H9 (cell line): ENCODE measurements at regions not wholly inside any gene's neighbourhood (a gene's known extent, or its start where the extent isn't known, plus 50 kb on each side); places are given as distances from the start of the nearest gene placed in this dataset.

Source experiments
- DNase-seq: peaks from one replicate; pipeline ENCODE4 v3.0.0-alpha.2; 2017
- H2AFZ ChIP-seq: one replicate; pipeline ENCODE4 v1.6.1; 2013; ENCODE audit warnings: mild to moderate bottlenecking, low read length, control low read depth, moderate library complexity
- H2AK5ac ChIP-seq: 2 replicates; pipeline ENCODE4 v1.6.1; 2013; ENCODE audit warnings: low read length, control low read depth, mixed read lengths; ENCODE audit not compliant: insufficient read length
- H2BK120ac ChIP-seq: one replicate; pipeline ENCODE4 v1.6.1; 2013; ENCODE audit warnings: low read depth, mild to moderate bottlenecking, low read length, control low read depth, inconsistent platforms; ENCODE audit not compliant: poor library complexity, severe bottlenecking
- H2BK12ac ChIP-seq: 2 replicates; pipeline ENCODE4 v1.6.1; 2013; ENCODE audit warnings: low read length, control low read depth, mixed read lengths, low read depth; ENCODE audit not compliant: insufficient read length
- H2BK15ac ChIP-seq: 2 replicates; pipeline ENCODE4 v1.6.1; 2013; ENCODE audit warnings: low read depth, low read length, control low read depth
- H2BK20ac ChIP-seq: one replicate; pipeline ENCODE4 v1.6.1; 2013; ENCODE audit warnings: low read depth, mild to moderate bottlenecking, low read length, control low read depth, inconsistent platforms; ENCODE audit not compliant: poor library complexity, severe bottlenecking
- H2BK5ac ChIP-seq: 2 replicates; pipeline ENCODE4 v1.6.1; 2013; ENCODE audit warnings: low read length, control low read depth, mixed read lengths; ENCODE audit not compliant: insufficient read length
- H3K14ac ChIP-seq: 2 replicates; pipeline ENCODE4 v1.6.1; 2013; ENCODE audit warnings: low read length, control low read depth; ENCODE audit not compliant: insufficient read depth
- H3K18ac ChIP-seq: 2 replicates; pipeline ENCODE4 v1.6.1; 2013; ENCODE audit warnings: low read depth, mild to moderate bottlenecking, mixed read lengths, low read length, control low read depth; ENCODE audit not compliant: insufficient read length
- H3K23ac ChIP-seq: 2 replicates; pipeline ENCODE4 v1.6.1; 2013; ENCODE audit warnings: low read length, control low read depth, mixed read lengths, low read depth; ENCODE audit not compliant: insufficient read length
- H3K23me2 ChIP-seq: 2 replicates; pipeline ENCODE4 v1.6.1; 2013; ENCODE audit warnings: low read depth, mild to moderate bottlenecking, mixed read lengths, low read length, control low read depth; ENCODE audit not compliant: insufficient read length, poor library complexity, severe bottlenecking
- H3K27ac ChIP-seq: 2 replicates; pipeline ENCODE4 v1.5.1; 2013; ENCODE audit warnings: low read length, control low read depth, mixed read lengths, low read depth; ENCODE audit not compliant: insufficient read length
- H3K27me3 ChIP-seq: 2 replicates; pipeline ENCODE4 v1.6.1; 2013; ENCODE audit warnings: low read length, control low read depth, inconsistent platforms; ENCODE audit not compliant: insufficient read depth
- H3K4ac ChIP-seq: 2 replicates; pipeline ENCODE4 v1.6.1; 2013; ENCODE audit warnings: low read depth, mild to moderate bottlenecking, control low read depth, inconsistent platforms, low read length, moderate library complexity
- H3K4me1 ChIP-seq: 2 replicates; pipeline ENCODE4 v1.6.1; 2013; ENCODE audit warnings: low read length, control low read depth, inconsistent platforms; ENCODE audit not compliant: insufficient read depth
- H3K4me2 ChIP-seq: 2 replicates; pipeline ENCODE4 v1.6.1; 2013; ENCODE audit warnings: low read length, control low read depth, mixed read lengths; ENCODE audit not compliant: insufficient read length, insufficient read depth
- H3K56ac ChIP-seq: 2 replicates; pipeline ENCODE4 v1.6.1; 2013; ENCODE audit warnings: low read depth, mild to moderate bottlenecking, mixed read lengths, low read length, control low read depth; ENCODE audit not compliant: insufficient read length
- H3K79me1 ChIP-seq: 2 replicates; pipeline ENCODE4 v1.6.1; 2013; ENCODE audit warnings: low read depth, mild to moderate bottlenecking, moderate library complexity, low read length, control low read depth, inconsistent platforms; ENCODE audit not compliant: insufficient read depth, poor library complexity, severe bottlenecking
- H3K79me2 ChIP-seq: 2 replicates; pipeline ENCODE4 v1.6.1; 2013; ENCODE audit warnings: low read length, control low read depth, inconsistent platforms; ENCODE audit not compliant: insufficient read depth
- H3K9ac ChIP-seq: 2 replicates; pipeline ENCODE4 v1.6.1; 2013; ENCODE audit warnings: low read length, control low read depth, mixed read lengths; ENCODE audit not compliant: insufficient read length; ENCODE audit errors: extremely low read depth
- H3K9me3 ChIP-seq: one replicate; pipeline ENCODE4 v1.6.1; 2013; ENCODE audit warnings: low read depth, low read length, inconsistent platforms; ENCODE audit not compliant: control insufficient read depth
- H3T11ph ChIP-seq: one replicate; pipeline ENCODE4 v1.6.1; 2013; ENCODE audit warnings: mild to moderate bottlenecking, low read length, control low read depth, inconsistent platforms
- H4K20me1 ChIP-seq: one replicate; pipeline ENCODE4 v1.6.1; 2013; ENCODE audit not compliant: control insufficient read depth, insufficient read length, insufficient read depth
- H4K5ac ChIP-seq: 2 replicates; pipeline ENCODE4 v1.6.1; 2013; ENCODE audit warnings: low read depth, mild to moderate bottlenecking, mixed read lengths, low read length, control low read depth; ENCODE audit not compliant: insufficient read length
- H4K8ac ChIP-seq: replicated peaks from 2 replicates; pipeline ENCODE4 v1.6.1; 2013; ENCODE audit warnings: low read length, control low read depth, mixed read lengths, low read depth; ENCODE audit not compliant: insufficient read length
- H4K91ac ChIP-seq: 2 replicates; pipeline ENCODE4 v1.6.1; 2013; ENCODE audit warnings: low read depth, mild to moderate bottlenecking, moderate library complexity, mixed read lengths, low read length, control low read depth; ENCODE audit not compliant: insufficient read length
- H3K27ac Mint-ChIP-seq, 3 experiments: 2 replicates in 2 of 3; 3 replicates in 1 of 3; pipeline ENCODE4 v1.8.0; 2020 to 2021; ENCODE audit warnings: mixed read lengths in 3 of 3, mild to moderate bottlenecking in 1 of 3, moderate library complexity in 1 of 3
- H3K27me3 Mint-ChIP-seq: 2 replicates; pipeline ENCODE4 v1.8.0; 2021; ENCODE audit warnings: low read depth, mild to moderate bottlenecking, moderate library complexity, mixed read lengths
- H3K36me3 Mint-ChIP-seq, 3 experiments: 2 replicates in 2 of 3; 3 replicates in 1 of 3; pipeline ENCODE4 v1.8.0; 2020 to 2021; ENCODE audit warnings: low read depth in 3 of 3, mixed read lengths in 3 of 3; ENCODE audit not compliant: insufficient read depth in 1 of 3
- H3K4me1 Mint-ChIP-seq, 2 experiments: 2 replicates each; pipeline ENCODE4 v1.8.0; 2020; ENCODE audit warnings: mixed read lengths in 2 of 2
- H3K4me3 Mint-ChIP-seq, 2 experiments: 2 replicates in 1 of 2; 3 replicates in 1 of 2; pipeline ENCODE4 v1.8.0; 2020 to 2021; ENCODE audit warnings: mild to moderate bottlenecking in 2 of 2, mixed read lengths in 2 of 2, moderate library complexity in 1 of 2
- H3K9me3 Mint-ChIP-seq, 2 experiments: 2 replicates in 1 of 2; 3 replicates in 1 of 2; pipeline ENCODE4 v1.8.0; 2020; ENCODE audit warnings: mild to moderate bottlenecking in 2 of 2, mixed read lengths in 2 of 2, moderate library complexity in 1 of 2
- WGBS: extraction: QIAGEN DNeasy Blood & Tissue Kit; methylation state at CpG from one replicate; pipeline ENCODE4 v1.1.7; 2013; ENCODE audit warnings: missing lambda C conversion rate, low lambda C conversion rate, mixed read lengths; ENCODE audit not compliant: insufficient read length; ENCODE audit errors: extremely low coverage; 5-methylcytosine and 5-hydroxymethylcytosine counted together
- TF ChIP-seq, protein P1 (sequence below): fragments of 200-600 bp; sonication (generic); conservative IDR thresholded peaks from 3 replicates; pipeline ENCODE4 v1.8.0; 2021; ENCODE audit warnings: antibody characterized with exemption, mild to moderate bottlenecking

DNA sequence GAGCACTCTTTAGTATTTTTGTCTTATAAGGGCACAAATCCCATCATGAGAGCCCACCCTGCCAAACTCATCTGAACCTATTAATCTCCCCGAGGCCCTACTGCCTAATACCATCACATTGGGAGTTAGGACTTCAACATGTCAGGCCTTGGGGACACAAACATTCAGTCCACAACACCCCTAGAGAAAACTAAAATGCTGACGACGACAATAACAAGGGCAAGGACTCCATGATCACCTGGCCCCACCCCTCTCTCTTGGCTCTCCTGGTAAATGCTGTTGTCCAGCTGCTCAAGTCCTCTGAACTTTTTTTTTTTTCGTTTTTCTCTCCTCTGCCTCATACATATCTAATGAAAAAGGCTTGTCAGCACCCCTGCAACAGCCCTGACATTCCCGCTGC is 118.8 kb upstream of the MKI67 start:
- no peak overlapping the region for H2BK12ac ChIP-seq
- H2BK20ac ChIP-seq, result no peak overlapping the region
- H3K4ac ChIP-seq, result no peak overlapping the region
- H2BK120ac ChIP-seq, result no peak overlapping the region
- no peak overlapping the region for H4K5ac ChIP-seq
- H3K4me2 ChIP-seq, result no peak overlapping the region
- H2AK5ac ChIP-seq, result no peak overlapping the region
- H4K8ac ChIP-seq, result no peak overlapping the region
- H3K18ac ChIP-seq, result no peak overlapping the region
- no peak overlapping the region for H2BK5ac ChIP-seq
- no peaks in the 10 kb centered on the region for H3K79me1 ChIP-seq
- no peak overlapping the region for H4K91ac ChIP-seq
- no peaks in the 10 kb centered on the region for H3K23me2 ChIP-seq
- H3K27me3 ChIP-seq, result no peaks in the 10 kb centered on the region
- no peaks in the 10 kb centered on the region for H3K9me3 ChIP-seq
- H3K9me3 Mint-ChIP-seq, result no peaks in the 10 kb centered on the region; a peak in 1 of 5 replicates
- H3K23ac ChIP-seq, result no peak overlapping the region
- no peaks in the 10 kb centered on the region for H3K36me3 Mint-ChIP-seq
- no peak overlapping the region for H2BK15ac ChIP-seq
- H3K27ac Mint-ChIP-seq, result no peak overlapping the region
- no peak overlapping the region for H3K4me3 Mint-ChIP-seq
- H3K27ac ChIP-seq, result no peak overlapping the region
- H3K27me3 Mint-ChIP-seq, result peaks cover 4% of the 10 kb centered on the region
- no peaks in the 10 kb centered on the region for H4K20me1 ChIP-seq
- H3K4me1 Mint-ChIP-seq, result 0 out of 4 replicates have a peak, but pooled peaks cover 0 to under 1% of the 10 kb centered on the region in 2 experiments
- no peak overlapping the region for H3K56ac ChIP-seq
- no peak overlapping the region for H3K9ac ChIP-seq
- H3T11ph ChIP-seq, result no peak overlapping the region
- no peak for DNase-seq
- no peak overlapping the region for H3K14ac ChIP-seq
- WGBS, result no CpG with 5 or more reads among the region's 5 CpGs
- H3K79me2 ChIP-seq, result no peaks in the 10 kb centered on the region
- no peak overlapping the region for H2AFZ ChIP-seq
- TF ChIP-seq, protein P1, sequence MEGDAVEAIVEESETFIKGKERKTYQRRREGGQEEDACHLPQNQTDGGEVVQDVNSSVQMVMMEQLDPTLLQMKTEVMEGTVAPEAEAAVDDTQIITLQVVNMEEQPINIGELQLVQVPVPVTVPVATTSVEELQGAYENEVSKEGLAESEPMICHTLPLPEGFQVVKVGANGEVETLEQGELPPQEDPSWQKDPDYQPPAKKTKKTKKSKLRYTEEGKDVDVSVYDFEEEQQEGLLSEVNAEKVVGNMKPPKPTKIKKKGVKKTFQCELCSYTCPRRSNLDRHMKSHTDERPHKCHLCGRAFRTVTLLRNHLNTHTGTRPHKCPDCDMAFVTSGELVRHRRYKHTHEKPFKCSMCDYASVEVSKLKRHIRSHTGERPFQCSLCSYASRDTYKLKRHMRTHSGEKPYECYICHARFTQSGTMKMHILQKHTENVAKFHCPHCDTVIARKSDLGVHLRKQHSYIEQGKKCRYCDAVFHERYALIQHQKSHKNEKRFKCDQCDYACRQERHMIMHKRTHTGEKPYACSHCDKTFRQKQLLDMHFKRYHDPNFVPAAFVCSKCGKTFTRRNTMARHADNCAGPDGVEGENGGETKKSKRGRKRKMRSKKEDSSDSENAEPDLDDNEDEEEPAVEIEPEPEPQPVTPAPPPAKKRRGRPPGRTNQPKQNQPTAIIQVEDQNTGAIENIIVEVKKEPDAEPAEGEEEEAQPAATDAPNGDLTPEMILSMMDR, result no peak
- H3K4me1 ChIP-seq, result no peaks in the 10 kb centered on the region
